Caco-2 (cell line): ENCODE measurements at regions not wholly inside any gene's neighbourhood (a gene's known extent, or its start where the extent isn't known, plus 50 kb on each side); places are given as distances from the start of the nearest gene placed in this dataset.

Source experiments
- BruUV-seq: library from RNA; stranded (reverse); fragments of 400-500 nt; replicated peaks from 2 replicates; lab custom pipeline; 2021; lab: Mats Ljungman, UMichigan
- CTCF ChIA-PET: fragments of 300-600 bp; sonication (Branson Sonifier 250); formaldehyde crosslinking; loops from one replicate; lab custom pipeline; 2022; ENCODE audit warnings: antibody characterized with exemption; lab: Charles Lee
- POLR2A ChIA-PET: fragments of 300-600 bp; sonication (Branson Sonifier 250); formaldehyde crosslinking; loops from one replicate; lab custom pipeline; 2022; ENCODE audit warnings: antibody characterized with exemption; lab: Charles Lee
- DNase-seq, 2 experiments: peaks; one replicate each; pipeline versions ENCODE4 v3.0.0 to v3.0.0-alpha.2; 2020 to 2022
- H3K27me3 ChIP-seq: replicated peaks from 2 replicates; pipeline ENCODE4 v1.6.0; 2011; ENCODE audit warnings: low read length; ENCODE audit not compliant: control insufficient read depth, insufficient read depth
- H3K36me3 ChIP-seq: 2 replicates; pipeline ENCODE4 v1.5.1; 2011; ENCODE audit warnings: low read length; ENCODE audit not compliant: control insufficient read depth, insufficient read depth
- H3K4me1 ChIP-seq: fragments of 250-450 bp; sonication (Bioruptor Pico); 2 replicates; pipeline ENCODE4 v1.5.1; 2020; ENCODE audit warnings: mild to moderate bottlenecking
- H3K4me3 ChIP-seq: 2 replicates; pipeline ENCODE4 v1.5.1; 2011; ENCODE audit warnings: low read depth, mild to moderate bottlenecking, control low read depth, low read length
- H3K9me3 ChIP-seq: fragments of 250-450 bp; sonication (Bioruptor Pico); 2 replicates; pipeline ENCODE4 v1.5.1; 2020; ENCODE audit warnings: mild to moderate bottlenecking, moderate library complexity
- H3K27ac Mint-ChIP-seq: one replicate; pipeline ENCODE4 v1.8.0; 2022; ENCODE audit warnings: mixed read lengths; ENCODE audit not compliant: unreplicated experiment
- H3K27me3 Mint-ChIP-seq: one replicate; pipeline ENCODE4 v1.8.0; 2022; ENCODE audit warnings: mixed read lengths; ENCODE audit not compliant: insufficient read depth, unreplicated experiment
- H3K36me3 Mint-ChIP-seq: one replicate; pipeline ENCODE4 v1.8.0; 2022; ENCODE audit warnings: mild to moderate bottlenecking, mixed read lengths; ENCODE audit not compliant: insufficient read depth, unreplicated experiment
- H3K4me1 Mint-ChIP-seq: one replicate; pipeline ENCODE4 v1.8.0; 2022; ENCODE audit warnings: low read depth, mixed read lengths; ENCODE audit not compliant: unreplicated experiment
- H3K4me3 Mint-ChIP-seq: one replicate; pipeline ENCODE4 v1.8.0; 2022; ENCODE audit warnings: mild to moderate bottlenecking, moderate library complexity, mixed read lengths; ENCODE audit not compliant: unreplicated experiment
- H3K9me3 Mint-ChIP-seq: one replicate; pipeline ENCODE4 v1.8.0; 2022; ENCODE audit warnings: mixed read lengths; ENCODE audit not compliant: unreplicated experiment
- CTCF ChIP-seq, 2 experiments: fragments of 200-600 bp in 1 of 2; IDR thresholded peaks; 1 replicate in 1 of 2; 2 replicates in 1 of 2; pipeline versions ENCODE4 v1.5.1 to v1.8.0; 2011 to 2022; ENCODE audit warnings: antibody characterized with exemption in 1 of 2, control low read depth in 1 of 2, inconsistent platforms in 1 of 2, low read depth in 1 of 2, low read length in 1 of 2, mild to moderate bottlenecking in 1 of 2, moderate library complexity in 1 of 2; ENCODE audit not compliant: insufficient read depth in 1 of 2, severe bottlenecking in 1 of 2, unreplicated experiment in 1 of 2
- intact Hi-C: fragments of 100-400 bp; cut with micrococcal nuclease; formaldehyde crosslinking; loops from one replicate; pipeline ENCODE4 v1.10.0; 2022; ENCODE audit not compliant: unreplicated experiment

- ChIA-PET CTCF (no interaction called here), POLR2A (no interaction called here)
- H3K9me3 ChIP-seq, result no peaks in the 10 kb centered on the region
- Mint-ChIP-seq H3K9me3 (no peaks in the 10 kb centered on the region), H3K27ac (no peak overlapping the region), H3K36me3 (no peaks in the 10 kb centered on the region), H3K4me3 (no peak overlapping the region), H3K4me1 (no peaks in the 10 kb centered on the region), H3K27me3 (no peaks in the 10 kb centered on the region)
- intact Hi-C loops, result no loop called here
- H3K36me3 ChIP-seq, result no peaks in the 10 kb centered on the region
- no peaks in the 10 kb centered on the region for H3K4me1 ChIP-seq
- no peak for TF ChIP-seq CTCF (IDR thresholded peaks at IDR 0.05; ENCODE audit: insufficient read depth in 1 of 2, low read depth in 1 of 2, low read length in 1 of 2, severe bottlenecking in 1 of 2, unreplicated experiment in 1 of 2)
- no peak overlapping the region for H3K4me3 ChIP-seq
- DNase-seq, result no peak
- no TSS peak for BruUV-seq
- H3K27me3 ChIP-seq, result no peaks in the 10 kb centered on the region
Observed at GRCh38 chr18:44546954-44547353, 133.7 kb upstream of the SETBP1 start.

- H3K4me1 ChIP-seq, result no peaks in the 10 kb centered on the region
- POLR2A ChIA-PET, result no interaction called here
- no peak for DNase-seq
- H3K36me3 ChIP-seq, result no peaks in the 10 kb centered on the region
- Mint-ChIP-seq H3K36me3 (no peaks in the 10 kb centered on the region), H3K9me3 (no peaks in the 10 kb centered on the region), H3K4me3 (no peak overlapping the region), H3K27ac (no peak overlapping the region), H3K27me3 (no peaks in the 10 kb centered on the region), H3K4me1 (no peaks in the 10 kb centered on the region)
- no peaks in the 10 kb centered on the region for H3K9me3 ChIP-seq
- H3K27me3 ChIP-seq, result no peaks in the 10 kb centered on the region
- intact Hi-C loops, result no loop called here
- CTCF ChIA-PET, result interaction anchor here (0.5 kb wide), 1 partner anchor 74 kb away, joined by 3 read pairs; no protein-coding TSS in a partner anchor
- no peak overlapping the region for H3K4me3 ChIP-seq
- no TSS peak for BruUV-seq
- TF ChIP-seq CTCF (IDR thresholded peaks at IDR 0.05; ENCODE audit: insufficient read depth in 1 of 2, low read depth in 1 of 2, low read length in 1 of 2, severe bottlenecking in 1 of 2, unreplicated experiment in 1 of 2), result no peak
Observed at GRCh38 chr18:44548291-44549221, 132.1 kb upstream of the SETBP1 start.

GRCh38 chr18:44552706-44553105 lies 128.0 kb upstream of the SETBP1 start:
- H3K4me3 ChIP-seq, result no peak overlapping the region
- no peaks in the 10 kb centered on the region for H3K36me3 Mint-ChIP-seq
- H3K9me3 ChIP-seq, result no peaks in the 10 kb centered on the region
- no peaks in the 10 kb centered on the region for H3K4me1 ChIP-seq
- intact Hi-C loops, result no loop called here
- POLR2A ChIA-PET, result no interaction called here
- no peak for TF ChIP-seq CTCF (IDR thresholded peaks at IDR 0.05; ENCODE audit: insufficient read depth in 1 of 2, low read depth in 1 of 2, low read length in 1 of 2, severe bottlenecking in 1 of 2, unreplicated experiment in 1 of 2)
- H3K27me3 Mint-ChIP-seq, result peaks cover 5% of the 10 kb centered on the region
- no peaks in the 10 kb centered on the region for H3K36me3 ChIP-seq
- no TSS peak for BruUV-seq
- no peaks in the 10 kb centered on the region for H3K27me3 ChIP-seq
- H3K4me3 Mint-ChIP-seq, result no peak overlapping the region
- DNase-seq, result no peak
- no peaks in the 10 kb centered on the region for H3K9me3 Mint-ChIP-seq
- CTCF ChIA-PET, result no interaction called here
- no peaks in the 10 kb centered on the region for H3K4me1 Mint-ChIP-seq
- no peak overlapping the region for H3K27ac Mint-ChIP-seq
